NB4 (cell line): ENCODE measurements at regions not wholly inside any gene's neighbourhood (a gene's known extent, or its start where the extent isn't known, plus 50 kb on each side); places are given as distances from the start of the nearest gene placed in this dataset.

ENCODE experiments used
- CTCF ChIP-seq: IDR thresholded peaks from one replicate; pipeline ENCODE4 v1.5.1; 2012; ENCODE audit warnings: low read depth, low read length
- POLR2A ChIP-seq: IDR thresholded peaks from 2 replicates; pipeline ENCODE4 v1.6.1; 2011; ENCODE audit warnings: mild to moderate bottlenecking; ENCODE audit not compliant: insufficient read length; ENCODE audit errors: extremely low read depth

- TF ChIP-seq CTCF (no peak), POLR2A (no peak)
These were observed 267.1 kb upstream of the EDNRB start for GRCh38 chr13:78185700-78186099.
